D721Med (cell line): ENCODE measurements at regions not wholly inside any gene's neighbourhood (a gene's known extent, or its start where the extent isn't known, plus 50 kb on each side); places are given as distances from the start of the nearest gene placed in this dataset.

Experiments
- DNase-seq: peaks from one replicate; pipeline ENCODE4 v3.0.0; 2011; ENCODE audit warnings: low spot score; ENCODE audit not compliant: insufficient read length
- FAIRE-seq: peaks from 2 replicates; lab custom pipeline; 2011; peaks lifted over from hg19 to GRCh38; lab: Jason Lieb, UNC
- TF ChIP-seq, protein P1 (sequence below): IDR thresholded peaks from 2 replicates; pipeline ENCODE4 v1.5.1; 2012; ENCODE audit warnings: mild to moderate bottlenecking, control low read depth; ENCODE audit not compliant: insufficient read depth; ENCODE audit errors: missing control alignments

DNA sequence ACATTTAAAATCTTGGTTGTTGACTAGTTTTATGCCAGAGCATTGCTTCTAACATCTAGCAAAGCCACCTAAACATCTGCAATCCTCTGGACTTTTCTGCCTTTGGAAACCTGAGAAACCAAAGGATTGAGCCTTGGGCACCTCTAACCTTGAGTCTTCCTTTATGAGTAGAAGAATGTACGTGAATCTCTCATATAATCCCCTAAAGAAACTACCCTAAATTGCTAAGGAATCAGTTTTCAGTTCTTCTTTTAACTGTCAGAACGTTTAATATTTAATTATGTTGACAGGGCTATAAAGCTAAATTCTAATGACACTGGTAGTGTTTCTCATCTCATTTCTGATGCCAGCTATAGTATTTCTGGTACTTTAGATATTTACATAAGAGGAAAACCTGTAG, 997.3 kb downstream of the AMY1C start:
- FAIRE-seq: no peak
- TF ChIP-seq, protein P1, sequence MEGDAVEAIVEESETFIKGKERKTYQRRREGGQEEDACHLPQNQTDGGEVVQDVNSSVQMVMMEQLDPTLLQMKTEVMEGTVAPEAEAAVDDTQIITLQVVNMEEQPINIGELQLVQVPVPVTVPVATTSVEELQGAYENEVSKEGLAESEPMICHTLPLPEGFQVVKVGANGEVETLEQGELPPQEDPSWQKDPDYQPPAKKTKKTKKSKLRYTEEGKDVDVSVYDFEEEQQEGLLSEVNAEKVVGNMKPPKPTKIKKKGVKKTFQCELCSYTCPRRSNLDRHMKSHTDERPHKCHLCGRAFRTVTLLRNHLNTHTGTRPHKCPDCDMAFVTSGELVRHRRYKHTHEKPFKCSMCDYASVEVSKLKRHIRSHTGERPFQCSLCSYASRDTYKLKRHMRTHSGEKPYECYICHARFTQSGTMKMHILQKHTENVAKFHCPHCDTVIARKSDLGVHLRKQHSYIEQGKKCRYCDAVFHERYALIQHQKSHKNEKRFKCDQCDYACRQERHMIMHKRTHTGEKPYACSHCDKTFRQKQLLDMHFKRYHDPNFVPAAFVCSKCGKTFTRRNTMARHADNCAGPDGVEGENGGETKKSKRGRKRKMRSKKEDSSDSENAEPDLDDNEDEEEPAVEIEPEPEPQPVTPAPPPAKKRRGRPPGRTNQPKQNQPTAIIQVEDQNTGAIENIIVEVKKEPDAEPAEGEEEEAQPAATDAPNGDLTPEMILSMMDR: no peak
- no peak for DNase-seq

DNA sequence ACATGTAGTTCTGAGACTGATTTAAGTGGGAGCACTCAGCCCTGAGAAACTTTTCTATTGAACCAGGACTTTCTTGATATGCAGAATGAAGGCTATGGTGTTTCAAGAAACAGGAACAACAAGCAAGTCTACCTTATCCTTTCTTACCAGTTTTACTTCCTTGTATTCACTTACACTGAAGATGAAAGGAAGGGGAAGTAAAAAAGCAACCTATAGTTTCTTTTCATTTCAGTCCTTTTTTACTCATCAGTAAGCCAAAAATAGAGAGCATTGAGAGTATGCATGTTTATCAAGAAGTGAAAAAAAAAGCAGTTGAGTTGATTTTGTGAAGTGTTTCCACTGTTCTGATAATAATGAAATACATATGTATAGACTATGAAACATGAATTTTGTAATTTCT, 1010.3 kb downstream of the AMY1C start:
- FAIRE-seq (no peak), DNase-seq (no peak)
- TF ChIP-seq, protein P1: no peak

DNA sequence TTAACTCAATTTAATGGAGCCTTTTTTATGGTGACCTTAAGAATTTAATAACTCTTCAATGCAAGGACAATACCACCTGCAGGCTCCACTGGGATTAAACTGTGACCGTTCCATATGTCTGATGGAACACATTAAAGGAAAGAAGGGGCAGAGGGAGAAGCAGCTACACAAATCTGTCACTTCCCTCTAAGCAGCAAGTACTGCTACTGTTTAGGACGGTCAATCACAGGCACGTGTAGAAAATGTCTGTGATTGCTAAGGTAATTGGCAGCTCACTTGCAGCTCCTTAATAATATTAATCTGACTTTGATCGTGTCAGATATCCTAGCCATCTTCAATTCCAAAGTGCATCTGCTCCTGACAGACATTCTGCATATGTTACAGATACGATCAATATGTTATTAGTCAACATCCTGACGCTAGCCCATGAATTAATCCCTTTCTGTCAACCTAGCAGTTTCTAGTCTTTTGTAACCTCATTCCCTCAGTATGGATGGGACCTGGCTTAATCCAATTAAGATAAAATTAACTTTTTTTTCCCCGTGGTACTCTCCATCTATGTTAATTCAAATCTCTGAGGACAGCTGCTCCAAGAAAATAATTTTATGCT, 1012.4 kb downstream of the AMY1C start:
- DNase-seq (no peak), FAIRE-seq (peak; percentile 76)
- TF ChIP-seq, protein P1: no peak

GRCh38 chr1:104765085-104765484, 1015.4 kb downstream of the AMY1C start:
- no peak for FAIRE-seq
- DNase-seq: no peak
- TF ChIP-seq, protein P1: no peak

- no peak for DNase-seq
- TF ChIP-seq, protein P1: no peak
- no peak for FAIRE-seq
These were observed 1018.8 kb downstream of the AMY1C start for GRCh38 chr1:104768466-104768865.

DNA sequence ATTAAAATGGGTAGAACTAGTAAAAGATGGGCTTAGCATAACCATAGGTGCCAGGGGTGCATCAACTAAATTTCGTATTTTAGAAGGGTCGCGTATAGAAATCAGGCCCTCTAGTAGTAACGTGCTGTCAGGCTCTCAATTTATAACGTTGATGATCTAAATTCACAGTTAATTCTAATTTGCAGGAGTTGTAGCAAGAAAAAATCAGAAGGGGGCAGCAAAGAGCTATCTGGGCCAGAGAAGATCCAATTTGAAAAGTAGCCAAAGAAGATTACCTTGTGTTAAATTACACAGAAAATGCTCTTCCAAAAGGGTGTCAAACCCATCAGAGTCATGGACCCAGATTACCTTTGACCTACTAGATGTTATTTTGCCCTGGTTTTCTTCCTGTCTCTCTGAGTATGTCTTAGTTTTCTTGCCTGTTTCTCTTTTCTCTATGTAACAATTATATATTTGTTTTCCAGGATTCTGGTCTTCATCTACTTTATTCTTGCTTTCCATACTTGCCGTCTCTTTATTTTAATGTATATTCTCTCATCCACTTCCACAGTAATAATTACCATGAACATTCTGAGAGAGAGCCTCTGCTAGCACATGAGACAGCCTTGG, 1030.9 kb downstream of the AMY1C start:
- peak; percentile 13 for DNase-seq
- FAIRE-seq: no peak
- TF ChIP-seq, protein P1: peak; percentile 86

DNA sequence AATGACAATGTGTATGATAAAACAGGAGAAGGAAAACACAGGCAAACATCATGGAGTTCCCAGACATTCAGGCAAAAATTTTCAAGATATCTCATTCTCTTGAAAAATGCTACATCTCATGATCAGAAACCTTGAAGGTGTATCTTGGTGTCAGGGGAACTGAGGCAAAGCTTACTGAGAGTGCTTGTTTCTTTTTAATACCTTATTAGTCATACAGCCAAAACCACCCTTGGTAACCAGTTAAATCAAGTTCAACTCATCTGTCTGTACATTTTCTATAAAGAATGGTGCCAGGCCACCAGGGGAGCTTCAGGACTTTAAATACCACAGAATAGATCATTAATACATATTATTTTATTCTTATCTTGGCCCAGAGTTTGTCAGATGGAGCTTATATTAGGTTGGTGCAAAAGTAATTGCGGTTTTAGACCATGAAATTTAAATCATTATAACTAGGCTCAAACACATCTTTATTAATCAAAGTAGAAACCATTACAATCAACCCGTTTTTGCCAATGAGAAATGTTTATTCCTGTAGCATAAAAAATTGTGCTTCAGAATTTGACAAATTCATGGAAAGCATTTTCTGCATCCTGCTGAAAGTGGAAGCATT, 1036.0 kb downstream of the AMY1C start:
- TF ChIP-seq, protein P1: no peak
- DNase-seq (no peak), FAIRE-seq (no peak)
